SK-N-SH treated with all-trans-retinoic acid at 6 μM for 48 hours (cell line): ENCODE measurements at regions not wholly inside any gene's neighbourhood (a gene's known extent, or its start where the extent isn't known, plus 50 kb on each side); places are given as distances from the start of the nearest gene placed in this dataset.

Experiments used
- ATAC-seq: fragments of 200-7000 bp; cut with Tn5 transposase; 3 replicates; pipeline ENCODE4 v1.9.1; 2020; ENCODE audit warnings: mild to moderate bottlenecking, moderate library complexity
- ARNTL ChIP-seq: fragments of 450-650 bp; formaldehyde crosslinking; IDR thresholded peaks from 2 replicates; pipeline ENCODE4 v1.5.0; 2020; ENCODE audit warnings: low read depth, mild to moderate bottlenecking, moderate library complexity, borderline replicate concordance
- CREB5 ChIP-seq: fragments of 250-450 bp; sonication (Bioruptor Pico); IDR thresholded peaks from 2 replicates; pipeline ENCODE4 v1.5.1; 2020; ENCODE audit warnings: low read depth, mild to moderate bottlenecking, moderate library complexity
- CSDC2 ChIP-seq: fragments of 250-450 bp; sonication (Bioruptor Pico); IDR thresholded peaks from 2 replicates; pipeline ENCODE4 v1.5.0; 2020; ENCODE audit warnings: mild to moderate bottlenecking, moderate library complexity
- CSRNP3 ChIP-seq: fragments of 250-450 bp; sonication (Bioruptor Pico); IDR thresholded peaks from 2 replicates; pipeline ENCODE4 v1.5.1; 2021; ENCODE audit warnings: mild to moderate bottlenecking, moderate library complexity
- ESRRG ChIP-seq: fragments of 250-450 bp; sonication (Bioruptor Pico); IDR thresholded peaks from 2 replicates; pipeline ENCODE4 v1.6.1; 2021; ENCODE audit warnings: mild to moderate bottlenecking
- GLIS3 ChIP-seq: fragments of 250-450 bp; sonication (Bioruptor Pico); IDR thresholded peaks from 2 replicates; pipeline ENCODE4 v1.5.0; 2020; ENCODE audit warnings: mild to moderate bottlenecking, moderate library complexity
- OSR1 ChIP-seq: fragments of 250-450 bp; sonication (Bioruptor Pico); IDR thresholded peaks from 2 replicates; pipeline ENCODE4 v1.8.0; 2022; ENCODE audit warnings: moderate library complexity, mild to moderate bottlenecking, inconsistent platforms
- PATZ1 ChIP-seq: fragments of 250-450 bp; sonication (Bioruptor Pico); IDR thresholded peaks from 2 replicates; pipeline ENCODE4 v1.8.0; 2020; ENCODE audit warnings: mild to moderate bottlenecking, moderate library complexity, borderline replicate concordance
- POU6F1 ChIP-seq: fragments of 250-450 bp; sonication (Bioruptor Pico); IDR thresholded peaks from 2 replicates; pipeline ENCODE4 v1.8.0; 2021; ENCODE audit warnings: low read depth, mild to moderate bottlenecking, moderate library complexity, borderline replicate concordance
- PPARA ChIP-seq: fragments of 250-450 bp; sonication (Bioruptor Pico); IDR thresholded peaks from 2 replicates; pipeline ENCODE4 v1.5.0; 2020; ENCODE audit warnings: mild to moderate bottlenecking, borderline replicate concordance
- RARB ChIP-seq: fragments of 250-450 bp; sonication (Bioruptor Pico); IDR thresholded peaks from 2 replicates; pipeline ENCODE4 v1.8.0; 2021; ENCODE audit warnings: mild to moderate bottlenecking, moderate library complexity
- TCF4 ChIP-seq: fragments of 250-450 bp; sonication (Bioruptor Pico); IDR thresholded peaks from 2 replicates; pipeline ENCODE4 v1.8.0; 2021; ENCODE audit warnings: mild to moderate bottlenecking, moderate library complexity, borderline replicate concordance
- TOX ChIP-seq: fragments of 250-450 bp; sonication (Bioruptor Pico); IDR thresholded peaks from 2 replicates; pipeline ENCODE4 v1.8.0; 2021; ENCODE audit warnings: mild to moderate bottlenecking, moderate library complexity, borderline replicate concordance
- TSHZ2 ChIP-seq: fragments of 250-450 bp; sonication (Bioruptor Pico); IDR thresholded peaks from 2 replicates; pipeline ENCODE4 v1.5.0; 2020; ENCODE audit warnings: mild to moderate bottlenecking, moderate library complexity
- ZFP3 ChIP-seq: fragments of 250-450 bp; sonication (Bioruptor Pico); IDR thresholded peaks from 2 replicates; pipeline ENCODE4 v1.5.0; 2020; ENCODE audit warnings: mild to moderate bottlenecking, moderate library complexity
- ZFP30 ChIP-seq: fragments of 450-650 bp; formaldehyde crosslinking; IDR thresholded peaks from 2 replicates; pipeline ENCODE4 v1.5.0; 2022; ENCODE audit warnings: mild to moderate bottlenecking, moderate library complexity
- ZNF565 ChIP-seq: fragments of 450-650 bp; formaldehyde crosslinking; conservative IDR thresholded peaks from 2 replicates; pipeline ENCODE4 v1.5.0; 2020; ENCODE audit warnings: low read depth, mild to moderate bottlenecking, moderate library complexity
- ZNF70 ChIP-seq: fragments of 450-650 bp; formaldehyde crosslinking; IDR thresholded peaks from 2 replicates; pipeline ENCODE4 v1.5.0; 2020; ENCODE audit warnings: mild to moderate bottlenecking, moderate library complexity
- ZNF8 ChIP-seq: fragments of 450-650 bp; formaldehyde crosslinking; IDR thresholded peaks from 2 replicates; pipeline ENCODE4 v1.5.0; 2020; ENCODE audit warnings: mild to moderate bottlenecking, moderate library complexity

GRCh38 chr12:88736031-88736430 is 155.8 kb upstream of the KITLG start:
- TF ChIP-seq PATZ1 (CRISPR knock-in tag), result no peak
- TF ChIP-seq CSDC2 (CRISPR knock-in tag), result no peak
- ATAC-seq, result no peak

- no peak for ATAC-seq
- TF ChIP-seq GLIS3 (no peak), ZNF70 (CRISPR knock-in tag) (no peak), ZNF565 (CRISPR knock-in tag) (no peak), ESRRG (CRISPR knock-in tag) (no peak), CREB5 (CRISPR knock-in tag) (no peak), ZFP3 (no peak), ZNF8 (CRISPR knock-in tag) (no peak), TOX (CRISPR knock-in tag) (no peak), POU6F1 (no peak)
Observed at GRCh38 chr12:88733008-88733407, 152.7 kb upstream of the KITLG start.

GRCh38 chr12:88729196-88729595 is 148.9 kb upstream of the KITLG start:
- no peak for ATAC-seq
- no peak for TF ChIP-seq OSR1 (CRISPR knock-in tag)
- TF ChIP-seq TSHZ2 (CRISPR knock-in tag), result no peak
- TF ChIP-seq ZFP3, result no peak
- no peak for TF ChIP-seq CREB5 (CRISPR knock-in tag)
- no peak for TF ChIP-seq ZNF70 (CRISPR knock-in tag)
- TF ChIP-seq ARNTL (CRISPR knock-in tag), result no peak
- TF ChIP-seq PPARA (CRISPR knock-in tag), result no peak
- no peak for TF ChIP-seq TCF4 (CRISPR knock-in tag)
- TF ChIP-seq ZFP30 (CRISPR knock-in tag), result no peak
- no peak for TF ChIP-seq ESRRG (CRISPR knock-in tag)
- no peak for TF ChIP-seq CSRNP3 (CRISPR knock-in tag)
- TF ChIP-seq RARB, result no peak
